ENCODE measurements at regions not wholly inside any gene's neighbourhood (a gene's known extent, or its start where the extent isn't known, plus 50 kb on each side); places are given as distances from the start of the nearest gene placed in this dataset.

DNA sequence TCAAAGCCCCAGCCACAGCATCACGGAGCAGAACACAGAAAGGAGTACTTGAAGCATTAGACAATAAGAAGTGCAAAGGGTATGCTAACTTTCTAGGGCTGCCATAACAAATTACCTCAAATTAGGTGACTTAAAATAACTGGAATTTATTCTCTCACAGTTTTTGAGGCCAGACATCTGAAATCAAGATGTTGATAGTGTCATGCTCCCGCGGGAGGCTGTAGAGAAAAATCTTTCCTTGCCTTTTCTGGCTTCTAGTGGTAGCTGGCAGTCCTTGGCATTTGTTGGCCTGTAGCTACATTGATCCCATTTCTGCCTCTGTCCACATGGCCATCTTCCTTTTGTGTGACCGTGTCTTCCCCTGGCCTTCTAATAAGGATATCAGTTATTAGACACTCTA lies 51.9 kb upstream of the SPDL1 start:
- no peak for TF ChIP-seq ZNF112 (tag by site-specific recombination; IDR thresholded peaks at IDR 0.05)
- TF ChIP-seq ZNF155 (tag by site-specific recombination; IDR thresholded peaks at IDR 0.05): no peak
- no peak for TF ChIP-seq ZNF768 (tag by site-specific recombination; IDR thresholded peaks at IDR 0.05)
- no peak for TF ChIP-seq HOXD13 (CRISPR knock-in tag; IDR thresholded peaks at IDR 0.05; ENCODE audit: borderline replicate concordance)
- TF ChIP-seq, protein P1, sequence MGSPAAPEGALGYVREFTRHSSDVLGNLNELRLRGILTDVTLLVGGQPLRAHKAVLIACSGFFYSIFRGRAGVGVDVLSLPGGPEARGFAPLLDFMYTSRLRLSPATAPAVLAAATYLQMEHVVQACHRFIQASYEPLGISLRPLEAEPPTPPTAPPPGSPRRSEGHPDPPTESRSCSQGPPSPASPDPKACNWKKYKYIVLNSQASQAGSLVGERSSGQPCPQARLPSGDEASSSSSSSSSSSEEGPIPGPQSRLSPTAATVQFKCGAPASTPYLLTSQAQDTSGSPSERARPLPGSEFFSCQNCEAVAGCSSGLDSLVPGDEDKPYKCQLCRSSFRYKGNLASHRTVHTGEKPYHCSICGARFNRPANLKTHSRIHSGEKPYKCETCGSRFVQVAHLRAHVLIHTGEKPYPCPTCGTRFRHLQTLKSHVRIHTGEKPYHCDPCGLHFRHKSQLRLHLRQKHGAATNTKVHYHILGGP (tag by site-specific recombination; IDR thresholded peaks at IDR 0.05): no peak
- TF ChIP-seq, protein P2, sequence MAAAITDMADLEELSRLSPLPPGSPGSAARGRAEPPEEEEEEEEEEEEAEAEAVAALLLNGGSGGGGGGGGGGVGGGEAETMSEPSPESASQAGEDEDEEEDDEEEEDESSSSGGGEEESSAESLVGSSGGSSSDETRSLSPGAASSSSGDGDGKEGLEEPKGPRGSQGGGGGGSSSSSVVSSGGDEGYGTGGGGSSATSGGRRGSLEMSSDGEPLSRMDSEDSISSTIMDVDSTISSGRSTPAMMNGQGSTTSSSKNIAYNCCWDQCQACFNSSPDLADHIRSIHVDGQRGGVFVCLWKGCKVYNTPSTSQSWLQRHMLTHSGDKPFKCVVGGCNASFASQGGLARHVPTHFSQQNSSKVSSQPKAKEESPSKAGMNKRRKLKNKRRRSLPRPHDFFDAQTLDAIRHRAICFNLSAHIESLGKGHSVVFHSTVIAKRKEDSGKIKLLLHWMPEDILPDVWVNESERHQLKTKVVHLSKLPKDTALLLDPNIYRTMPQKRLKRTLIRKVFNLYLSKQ (tag by site-specific recombination; IDR thresholded peaks at IDR 0.05; ENCODE audit: borderline replicate concordance): no peak
- no peak for TF ChIP-seq GLI2 (tag by site-specific recombination; IDR thresholded peaks at IDR 0.05; ENCODE audit: borderline replicate concordance, low read depth)
- TF ChIP-seq ZNF175 (tag by site-specific recombination; IDR thresholded peaks at IDR 0.05): no peak
- TF ChIP-seq ZNF157 (tag by site-specific recombination; IDR thresholded peaks at IDR 0.05): no peak
- no peak for TF ChIP-seq WT1 (tag by site-specific recombination; IDR thresholded peaks at IDR 0.05)
- no peak for TF ChIP-seq ZNF114 (tag by site-specific recombination; IDR thresholded peaks at IDR 0.05)
- TF ChIP-seq, protein P3, sequence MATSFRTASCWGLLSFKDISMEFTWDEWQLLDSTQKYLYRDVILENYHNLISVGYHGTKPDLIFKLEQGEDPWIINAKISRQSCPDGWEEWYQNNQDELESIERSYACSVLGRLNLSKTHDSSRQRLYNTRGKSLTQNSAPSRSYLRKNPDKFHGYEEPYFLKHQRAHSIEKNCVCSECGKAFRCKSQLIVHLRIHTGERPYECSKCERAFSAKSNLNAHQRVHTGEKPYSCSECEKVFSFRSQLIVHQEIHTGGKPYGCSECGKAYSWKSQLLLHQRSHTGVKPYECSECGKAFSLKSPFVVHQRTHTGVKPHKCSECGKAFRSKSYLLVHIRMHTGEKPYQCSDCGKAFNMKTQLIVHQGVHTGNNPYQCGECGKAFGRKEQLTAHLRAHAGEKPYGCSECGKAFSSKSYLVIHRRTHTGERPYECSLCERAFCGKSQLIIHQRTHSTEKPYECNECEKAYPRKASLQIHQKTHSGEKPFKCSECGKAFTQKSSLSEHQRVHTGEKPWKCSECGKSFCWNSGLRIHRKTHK (tag by site-specific recombination; IDR thresholded peaks at IDR 0.05): no peak
- TF ChIP-seq, protein P4, sequence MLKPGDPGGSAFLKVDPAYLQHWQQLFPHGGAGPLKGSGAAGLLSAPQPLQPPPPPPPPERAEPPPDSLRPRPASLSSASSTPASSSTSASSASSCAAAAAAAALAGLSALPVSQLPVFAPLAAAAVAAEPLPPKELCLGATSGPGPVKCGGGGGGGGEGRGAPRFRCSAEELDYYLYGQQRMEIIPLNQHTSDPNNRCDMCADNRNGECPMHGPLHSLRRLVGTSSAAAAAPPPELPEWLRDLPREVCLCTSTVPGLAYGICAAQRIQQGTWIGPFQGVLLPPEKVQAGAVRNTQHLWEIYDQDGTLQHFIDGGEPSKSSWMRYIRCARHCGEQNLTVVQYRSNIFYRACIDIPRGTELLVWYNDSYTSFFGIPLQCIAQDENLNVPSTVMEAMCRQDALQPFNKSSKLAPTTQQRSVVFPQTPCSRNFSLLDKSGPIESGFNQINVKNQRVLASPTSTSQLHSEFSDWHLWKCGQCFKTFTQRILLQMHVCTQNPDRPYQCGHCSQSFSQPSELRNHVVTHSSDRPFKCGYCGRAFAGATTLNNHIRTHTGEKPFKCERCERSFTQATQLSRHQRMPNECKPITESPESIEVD (tag by site-specific recombination; IDR thresholded peaks at IDR 0.05): no peak
- TF ChIP-seq KLF16 (tag by site-specific recombination; IDR thresholded peaks at IDR 0.05): no peak
- Histone ChIP-seq H3K4me1 (ENCODE audit: control insufficient read depth, insufficient read depth, low read length) (no peaks in the 10 kb centered on the region), H3K27ac (ENCODE audit: extremely low read depth, low read depth, low read length) (no peak overlapping the region), H3K9me3 (ENCODE audit: control insufficient read depth, insufficient read depth, low read depth, low read length) (no peaks in the 10 kb centered on the region), H3K36me3 (ENCODE audit: control insufficient read depth in 2 of 2, insufficient read depth in 1 of 2, low read length in 2 of 2) (no peaks in the 10 kb centered on the region), H3K4me3 (ENCODE audit: low read depth, low read length) (no peak overlapping the region)
- CTCF ChIA-PET: interaction anchor here (1.2 kb wide), 1 partner anchor 544 kb away, joined by 3 read pairs; no protein-coding TSS in a partner anchor
- POLR2A ChIA-PET: no interaction called here

DNA sequence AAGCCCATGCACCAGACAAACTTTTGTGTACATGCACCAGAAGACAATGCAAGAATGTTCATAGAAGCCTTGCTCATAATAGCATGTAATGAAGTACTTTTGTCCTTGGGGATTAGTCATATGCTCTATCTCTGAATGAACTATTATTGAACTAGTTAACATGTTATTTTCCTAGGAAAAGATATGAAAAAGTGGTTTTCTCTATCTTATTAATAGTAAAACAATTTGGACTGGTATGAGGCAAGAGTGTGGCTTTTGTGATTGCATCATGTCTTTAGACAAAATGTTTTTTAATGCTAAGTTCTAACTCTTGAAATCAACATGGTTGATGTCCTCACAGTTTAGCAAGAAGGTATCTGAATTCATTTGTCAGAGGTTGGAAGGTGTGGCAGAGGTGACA lies 55.7 kb upstream of the SPDL1 start:
- Histone ChIP-seq H3K27ac (ENCODE audit: extremely low read depth, low read depth, low read length) (no peak overlapping the region), H3K4me3 (ENCODE audit: low read depth, low read length) (no peak overlapping the region), H3K9me3 (ENCODE audit: control insufficient read depth, insufficient read depth, low read depth, low read length) (no peaks in the 10 kb centered on the region), H3K36me3 (ENCODE audit: control insufficient read depth in 2 of 2, insufficient read depth in 1 of 2, low read length in 2 of 2) (no peaks in the 10 kb centered on the region), H3K4me1 (ENCODE audit: control insufficient read depth, insufficient read depth, low read length) (no peaks in the 10 kb centered on the region)
- CTCF ChIA-PET: no interaction called here
- POLR2A ChIA-PET: no interaction called here
- TF ChIP-seq BCL11B (tag by site-specific recombination; IDR thresholded peaks at IDR 0.05; ENCODE audit: low read depth) (no peak), SP7 (tag by site-specific recombination; IDR thresholded peaks at IDR 0.05) (no peak), PRDM1 (tag by site-specific recombination; IDR thresholded peaks at IDR 0.05) (no peak), ZNF202 (tag by site-specific recombination; IDR thresholded peaks at IDR 0.05; ENCODE audit: borderline replicate concordance) (no peak), ZSCAN16 (tag by site-specific recombination; IDR thresholded peaks at IDR 0.05) (no peak), ZNF423 (tag by site-specific recombination; IDR thresholded peaks at IDR 0.05) (no peak), ZNF830 (tag by site-specific recombination; IDR thresholded peaks at IDR 0.05; ENCODE audit: low read depth) (no peak), ZBTB21 (tag by site-specific recombination; IDR thresholded peaks at IDR 0.05) (no peak), GLI2 (tag by site-specific recombination; IDR thresholded peaks at IDR 0.05; ENCODE audit: borderline replicate concordance, low read depth) (no peak), ZNF140 (tag by site-specific recombination; IDR thresholded peaks at IDR 0.05) (no peak), ZNF146 (tag by site-specific recombination; IDR thresholded peaks at IDR 0.05) (no peak)
- TF ChIP-seq, protein P5, sequence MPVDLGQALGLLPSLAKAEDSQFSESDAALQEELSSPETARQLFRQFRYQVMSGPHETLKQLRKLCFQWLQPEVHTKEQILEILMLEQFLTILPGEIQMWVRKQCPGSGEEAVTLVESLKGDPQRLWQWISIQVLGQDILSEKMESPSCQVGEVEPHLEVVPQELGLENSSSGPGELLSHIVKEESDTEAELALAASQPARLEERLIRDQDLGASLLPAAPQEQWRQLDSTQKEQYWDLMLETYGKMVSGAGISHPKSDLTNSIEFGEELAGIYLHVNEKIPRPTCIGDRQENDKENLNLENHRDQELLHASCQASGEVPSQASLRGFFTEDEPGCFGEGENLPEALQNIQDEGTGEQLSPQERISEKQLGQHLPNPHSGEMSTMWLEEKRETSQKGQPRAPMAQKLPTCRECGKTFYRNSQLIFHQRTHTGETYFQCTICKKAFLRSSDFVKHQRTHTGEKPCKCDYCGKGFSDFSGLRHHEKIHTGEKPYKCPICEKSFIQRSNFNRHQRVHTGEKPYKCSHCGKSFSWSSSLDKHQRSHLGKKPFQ (tag by site-specific recombination; IDR thresholded peaks at IDR 0.05): no peak
- TF ChIP-seq, protein P4 (tag by site-specific recombination; IDR thresholded peaks at IDR 0.05): no peak
- TF ChIP-seq, protein P6, sequence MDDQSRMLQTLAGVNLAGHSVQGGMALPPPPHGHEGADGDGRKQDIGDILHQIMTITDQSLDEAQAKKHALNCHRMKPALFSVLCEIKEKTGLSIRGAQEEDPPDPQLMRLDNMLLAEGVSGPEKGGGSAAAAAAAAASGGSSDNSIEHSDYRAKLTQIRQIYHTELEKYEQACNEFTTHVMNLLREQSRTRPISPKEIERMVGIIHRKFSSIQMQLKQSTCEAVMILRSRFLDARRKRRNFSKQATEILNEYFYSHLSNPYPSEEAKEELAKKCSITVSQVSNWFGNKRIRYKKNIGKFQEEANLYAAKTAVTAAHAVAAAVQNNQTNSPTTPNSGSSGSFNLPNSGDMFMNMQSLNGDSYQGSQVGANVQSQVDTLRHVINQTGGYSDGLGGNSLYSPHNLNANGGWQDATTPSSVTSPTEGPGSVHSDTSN (CRISPR knock-in tag; IDR thresholded peaks at IDR 0.05): no peak

Measured in HEK293 (cell line).